Esophagus squamous epithelium (tissue), 4 donors: ENCODE measurements at regions not wholly inside any gene's neighbourhood (a gene's known extent, or its start where the extent isn't known, plus 50 kb on each side); places are given as distances from the start of the nearest gene placed in this dataset.

Source experiments
- CTCF ChIP-seq, 6 experiments: fragments of 450-650 bp in 4 of 6; fragments of 200-600 bp in 2 of 6; sonication (generic) in 2 of 6; IDR thresholded peaks; one replicate each; pipeline ENCODE4 v1.5.1; 2016 to 2019; ENCODE audit warnings: antibody characterized with exemption in 6 of 6, mild to moderate bottlenecking in 4 of 6, moderate library complexity in 4 of 6
- POLR2A ChIP-seq, 4 donors: fragments of 450-650 bp; IDR thresholded peaks; one replicate each; pipeline ENCODE4 v1.6.1; 2017; ENCODE audit warnings: antibody characterized with exemption in 4 of 4, mild to moderate bottlenecking in 4 of 4, moderate library complexity in 3 of 4

- TF ChIP-seq CTCF (IDR thresholded peaks at IDR 0.05) (no peak), POLR2A (IDR thresholded peaks at IDR 0.05) (no peak)
Measured at GRCh38 chr6:91434576-91434975, 847.7 kb upstream of the MAP3K7 start.
